H1 (cell line): ENCODE measurements at regions not wholly inside any gene's neighbourhood (a gene's known extent, or its start where the extent isn't known, plus 50 kb on each side); places are given as distances from the start of the nearest gene placed in this dataset.
A peak's percentile ranks its signal among the peaks of the same experiment; 100 is the strongest.

Experiments
- CTCF ChIA-PET: fragments of 300-600 bp; sonication (Branson Sonifier 250); formaldehyde crosslinking; loops from one replicate; lab custom pipeline; 2021; ENCODE audit not compliant: partially characterized antibody; lab: Charles Lee
- POLR2A ChIA-PET: fragments of 300-600 bp; sonication (Branson Sonifier 250); formaldehyde crosslinking; loops from one replicate; lab custom pipeline; 2021; ENCODE audit warnings: inconsistent platforms; ENCODE audit not compliant: partially characterized antibody; lab: Charles Lee
- DNase-seq, 2 experiments: peaks; one replicate each; pipeline versions ENCODE4 v3.0.0 to v3.0.0-alpha.2; 2010 to 2022; ENCODE audit warnings: low spot score in 2 of 2, low read depth in 1 of 2, mixed read lengths in 1 of 2
- FAIRE-seq: peaks from 2 replicates; lab custom pipeline; 2011; peaks lifted over from hg19 to GRCh38; lab: Jason Lieb, UNC
- H2AFZ ChIP-seq: 2 replicates; pipeline ENCODE4 v1.8.1; 2012; ENCODE audit warnings: low read length, inconsistent platforms
- H2AK5ac ChIP-seq: 2 replicates; pipeline ENCODE4 v1.6.1; 2013; ENCODE audit warnings: low read depth, low read length
- H2BK120ac ChIP-seq: replicated peaks from 2 replicates; pipeline ENCODE3; 2013; ENCODE audit warnings: low read depth, low read length, inconsistent platforms
- H2BK12ac ChIP-seq: 2 replicates; pipeline ENCODE4 v1.6.1; 2013; ENCODE audit warnings: low read depth, low read length
- H2BK15ac ChIP-seq: 2 replicates; pipeline ENCODE4 v1.6.1; 2013; ENCODE audit warnings: low read length
- H2BK20ac ChIP-seq: 2 replicates; pipeline ENCODE4 v1.6.1; 2013; ENCODE audit warnings: low read length
- H2BK5ac ChIP-seq: 2 replicates; pipeline ENCODE4 v1.6.1; 2013; ENCODE audit warnings: low read depth, low read length
- H3K14ac ChIP-seq: 2 replicates; pipeline ENCODE4 v1.6.1; 2013; ENCODE audit warnings: inconsistent platforms; ENCODE audit not compliant: insufficient read length
- H3K18ac ChIP-seq: 2 replicates; pipeline ENCODE4 v1.6.1; 2013; ENCODE audit warnings: low read length; ENCODE audit errors: extremely low read depth
- H3K23ac ChIP-seq: 2 replicates; pipeline ENCODE4 v1.6.1; 2013; ENCODE audit warnings: inconsistent platforms; ENCODE audit not compliant: insufficient read length
- H3K23me2 ChIP-seq: 2 replicates; pipeline ENCODE4 v1.6.1; 2013; ENCODE audit warnings: low read depth, low read length
- H3K27ac ChIP-seq: 2 replicates; pipeline ENCODE4 v1.6.1; 2011; ENCODE audit warnings: low read depth, low read length, inconsistent platforms
- H3K27me3 ChIP-seq, 4 experiments: replicated peaks in 1 of 4; 1 replicate in 1 of 4; 2 replicates in 3 of 4; pipeline versions ENCODE4 v1.6.1 to v1.8.1; 2011 to 2013; ENCODE audit warnings: low read length in 3 of 4, mild to moderate bottlenecking in 3 of 4, inconsistent platforms in 2 of 4, mixed read lengths in 2 of 4, moderate library complexity in 1 of 4; ENCODE audit not compliant: control insufficient read depth in 3 of 4, insufficient read depth in 3 of 4; ENCODE audit errors: extremely low read depth in 1 of 4
- H3K36me3 ChIP-seq, 4 experiments: 2 replicates each; pipeline versions ENCODE4 v1.6.1 to v1.8.1; 2011 to 2013; ENCODE audit warnings: mild to moderate bottlenecking in 4 of 4, low read length in 3 of 4, moderate library complexity in 2 of 4, control low read depth in 1 of 4, inconsistent platforms in 1 of 4; ENCODE audit not compliant: insufficient read depth in 4 of 4, control insufficient read depth in 2 of 4
- H3K4ac ChIP-seq: replicated peaks from 2 replicates; pipeline ENCODE3; 2013; ENCODE audit warnings: low read length, low read depth, mixed read lengths, inconsistent platforms; ENCODE audit not compliant: insufficient read length
- H3K4me1 ChIP-seq, 4 experiments: replicated peaks in 1 of 4; 1 replicate in 1 of 4; 2 replicates in 3 of 4; pipeline versions ENCODE4 v1.6.1 to v1.8.1; 2011 to 2013; ENCODE audit warnings: low read length in 3 of 4, inconsistent platforms in 2 of 4, mixed read lengths in 1 of 4; ENCODE audit not compliant: insufficient read depth in 4 of 4, control insufficient read depth in 3 of 4
- H3K4me2 ChIP-seq, 2 experiments: 2 replicates each; pipeline versions ENCODE4 v1.6.1 to v1.8.1; 2011 to 2013; ENCODE audit warnings: low read depth in 2 of 2, low read length in 2 of 2, control low read depth in 1 of 2, inconsistent platforms in 1 of 2, mild to moderate bottlenecking in 1 of 2; ENCODE audit not compliant: insufficient read depth in 1 of 2
- H3K4me3 ChIP-seq, 4 experiments: fragments of 200-600, 300-600 bp in 1 of 4; sonication (generic), shearing (Covaris generic), sonication (Bioruptor Twin) in 1 of 4; 2 replicates each; pipeline versions ENCODE4 v1.5.1 to v1.8.1; 2011 to 2016; ENCODE audit warnings: low read length in 4 of 4, low read depth in 3 of 4, control low read depth in 2 of 4, inconsistent platforms in 2 of 4, mild to moderate bottlenecking in 2 of 4, mixed read lengths in 1 of 4, moderate library complexity in 1 of 4; ENCODE audit not compliant: insufficient read depth in 2 of 4; ENCODE audit errors: extremely low read depth in 1 of 4
- H3K56ac ChIP-seq: replicated peaks from 2 replicates; pipeline ENCODE3; 2013; ENCODE audit warnings: low read depth, mild to moderate bottlenecking, mixed read lengths, low read length, inconsistent platforms; ENCODE audit not compliant: insufficient read length
- H3K79me1 ChIP-seq: 2 replicates; pipeline ENCODE4 v1.6.1; 2013; ENCODE audit warnings: low read depth, low read length, control low read depth
- H3K79me2 ChIP-seq, 2 experiments: 2 replicates each; pipeline versions ENCODE4 v1.6.1 to v1.8.1; 2012 to 2013; ENCODE audit warnings: low read length in 2 of 2, mild to moderate bottlenecking in 2 of 2, inconsistent platforms in 1 of 2; ENCODE audit not compliant: insufficient read depth in 2 of 2, control insufficient read depth in 1 of 2
- H3K9ac ChIP-seq, 4 experiments: replicated peaks in 1 of 4; 1 replicate in 1 of 4; 2 replicates in 3 of 4; pipeline versions ENCODE4 v1.6.1 to v1.8.1; 2011 to 2013; ENCODE audit warnings: low read depth in 3 of 4, low read length in 3 of 4, control low read depth in 2 of 4, mild to moderate bottlenecking in 2 of 4, moderate library complexity in 2 of 4, inconsistent platforms in 1 of 4; ENCODE audit errors: extremely low read depth in 1 of 4
- H3K9me3 ChIP-seq, 2 experiments: 2 replicates each; pipeline versions ENCODE4 v1.6.1 to v1.8.1; 2012 to 2013; ENCODE audit warnings: mild to moderate bottlenecking in 2 of 2, moderate library complexity in 2 of 2, control low read depth in 1 of 2, inconsistent platforms in 1 of 2, low read depth in 1 of 2, low read length in 1 of 2, mixed read lengths in 1 of 2; ENCODE audit not compliant: insufficient read depth in 2 of 2
- H4K20me1 ChIP-seq, 2 experiments: replicated peaks in 1 of 2; 2 replicates each; pipeline versions ENCODE3 to v1.8.1; 2011 to 2013; ENCODE audit warnings: inconsistent platforms in 2 of 2, low read length in 2 of 2, mild to moderate bottlenecking in 1 of 2; ENCODE audit not compliant: insufficient read depth in 2 of 2, control insufficient read depth in 1 of 2
- H4K5ac ChIP-seq: 2 replicates; pipeline ENCODE4 v1.6.1; 2013; ENCODE audit warnings: low read length, low read depth, mixed read lengths, inconsistent platforms; ENCODE audit not compliant: insufficient read length
- H4K8ac ChIP-seq: 2 replicates; pipeline ENCODE4 v1.8.0; 2013; ENCODE audit warnings: mild to moderate bottlenecking, moderate library complexity, low read length, inconsistent platforms; ENCODE audit not compliant: insufficient read depth; ENCODE audit errors: extremely low read depth
- H4K91ac ChIP-seq: replicated peaks from 2 replicates; pipeline ENCODE3; 2013; ENCODE audit warnings: low read length, mixed read lengths, inconsistent platforms; ENCODE audit not compliant: insufficient read length
- CEBPB ChIP-seq: IDR thresholded peaks from 2 replicates; pipeline ENCODE4 v1.6.1; 2012; ENCODE audit warnings: low read depth, low read length
- CHD2 ChIP-seq: IDR thresholded peaks from 2 replicates; pipeline ENCODE4 v1.6.1; 2012; ENCODE audit warnings: low read length, improper control_type of control experiment
- GTF2F1 ChIP-seq: IDR thresholded peaks from 2 replicates; pipeline ENCODE4 v1.6.1; 2012; ENCODE audit warnings: low read depth, low read length, improper control_type of control experiment, borderline replicate concordance
- SIRT6 ChIP-seq: IDR thresholded peaks from one replicate; pipeline ENCODE4 v1.7.1; 2012; ENCODE audit warnings: low read length, inconsistent platforms
- SP2 ChIP-seq: IDR thresholded peaks from 2 replicates; pipeline ENCODE4 v1.6.1; 2012; ENCODE audit warnings: mild to moderate bottlenecking, low read length, inconsistent platforms
- WGBS, 2 experiments: shearing (Covaris generic) in 1 of 2; methylation state at CpG; one replicate each; pipeline versions ENCODE4 v1.1.6 to v1.1.7; 2013 to 2015; ENCODE audit warnings: low lambda C conversion rate in 2 of 2, mixed read lengths in 2 of 2, inconsistent platforms in 1 of 2, low coverage in 1 of 2, missing lambda C conversion rate in 1 of 2; ENCODE audit not compliant: insufficient replicate concordance in 2 of 2, insufficient coverage in 1 of 2, insufficient read length in 1 of 2; ENCODE audit errors: extremely low coverage in 1 of 2, missing lambda C conversion rate in 1 of 2; 5-methylcytosine and 5-hydroxymethylcytosine counted together
- TF ChIP-seq, protein P1 (sequence below): IDR thresholded peaks from 2 replicates; pipeline ENCODE4 v1.6.1; 2012; ENCODE audit warnings: inconsistent platforms

DNA sequence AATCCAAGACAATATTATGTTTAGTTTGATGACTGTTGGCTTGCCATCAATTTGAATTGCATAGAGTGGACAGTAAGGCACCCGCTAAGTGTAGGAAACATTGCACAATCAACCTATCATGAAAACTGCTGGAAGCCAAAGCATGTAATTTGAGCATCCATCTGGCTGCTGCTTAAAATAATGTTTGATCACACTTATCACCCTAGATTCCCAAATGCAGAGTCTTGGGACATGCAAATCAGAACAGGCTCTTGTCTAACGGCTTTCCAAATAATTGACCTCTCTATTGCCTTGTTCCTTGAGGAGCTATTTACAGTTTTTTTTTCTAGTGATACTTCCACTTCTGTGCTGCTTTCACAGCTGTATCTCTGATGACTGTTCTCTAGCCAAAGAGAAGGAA is 342.1 kb downstream of the PRR16 start:
- H3K9ac ChIP-seq = no peak overlapping the region
- no peaks in the 10 kb centered on the region for H4K20me1 ChIP-seq
- H2AFZ ChIP-seq = no peak overlapping the region
- H3K4me1 ChIP-seq = no peaks in the 10 kb centered on the region; a peak in 1 of 7 replicates
- WGBS, 2 experiments = 96% methylated on average over 2 of the region's 2 CpGs; no CpG with 5 or more reads in 1 of the 2 experiments
- no peak overlapping the region for H3K56ac ChIP-seq
- H3K4me3 ChIP-seq = no peak overlapping the region
- H2BK5ac ChIP-seq = no peak overlapping the region
- H3K14ac ChIP-seq = no peak overlapping the region
- no peaks in the 10 kb centered on the region for H3K9me3 ChIP-seq
- DNase-seq = no peak
- CTCF ChIA-PET = interaction anchor here (0.9 to 1.2 kb wide), 2 partner anchors 11 to 12 kb away, joined by 3 to 5 read pairs; no protein-coding TSS in a partner anchor
- H3K27ac ChIP-seq = no peak overlapping the region
- H4K91ac ChIP-seq = no peak overlapping the region
- H3K79me1 ChIP-seq = no peaks in the 10 kb centered on the region
- no peak for FAIRE-seq
- H2BK12ac ChIP-seq = no peak overlapping the region
- no peak overlapping the region for H2AK5ac ChIP-seq
- H2BK120ac ChIP-seq = no peak overlapping the region
- H3K36me3 ChIP-seq = no peaks in the 10 kb centered on the region
- no peak overlapping the region for H2BK20ac ChIP-seq
- TF ChIP-seq CEBPB (peak; percentile 78), CHD2 (no peak), SP2 (no peak), SIRT6 (no peak), GTF2F1 (no peak)
- TF ChIP-seq, protein P1, sequence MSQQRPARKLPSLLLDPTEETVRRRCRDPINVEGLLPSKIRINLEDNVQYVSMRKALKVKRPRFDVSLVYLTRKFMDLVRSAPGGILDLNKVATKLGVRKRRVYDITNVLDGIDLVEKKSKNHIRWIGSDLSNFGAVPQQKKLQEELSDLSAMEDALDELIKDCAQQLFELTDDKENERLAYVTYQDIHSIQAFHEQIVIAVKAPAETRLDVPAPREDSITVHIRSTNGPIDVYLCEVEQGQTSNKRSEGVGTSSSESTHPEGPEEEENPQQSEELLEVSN = no peak
- no peak overlapping the region for H3K23ac ChIP-seq
- no peak overlapping the region for H2BK15ac ChIP-seq
- H4K5ac ChIP-seq = no peak overlapping the region
- no peak overlapping the region for H3K18ac ChIP-seq
- H3K23me2 ChIP-seq = no peaks in the 10 kb centered on the region
- no peaks in the 10 kb centered on the region for H3K27me3 ChIP-seq
- no peak overlapping the region for H4K8ac ChIP-seq
- no peak overlapping the region for H3K4ac ChIP-seq
- H3K4me2 ChIP-seq = no peak overlapping the region
- no peaks in the 10 kb centered on the region for H3K79me2 ChIP-seq
- POLR2A ChIA-PET = interaction anchor here (0.9 kb wide), 1 partner anchor 108 kb away, joined by 3 read pairs; no protein-coding TSS in a partner anchor
